Skin of body (tissue), 1 donor: ENCODE measurements at regions not wholly inside any gene's neighbourhood (a gene's known extent, or its start where the extent isn't known, plus 50 kb on each side); places are given as distances from the start of the nearest gene placed in this dataset.
A peak's percentile ranks its signal among the peaks of the same experiment; 100 is the strongest.

Source experiments
- DNase-seq: peaks from one replicate; lab custom pipeline; 2025; lab: John Stamatoyannopoulos, UW

DNA sequence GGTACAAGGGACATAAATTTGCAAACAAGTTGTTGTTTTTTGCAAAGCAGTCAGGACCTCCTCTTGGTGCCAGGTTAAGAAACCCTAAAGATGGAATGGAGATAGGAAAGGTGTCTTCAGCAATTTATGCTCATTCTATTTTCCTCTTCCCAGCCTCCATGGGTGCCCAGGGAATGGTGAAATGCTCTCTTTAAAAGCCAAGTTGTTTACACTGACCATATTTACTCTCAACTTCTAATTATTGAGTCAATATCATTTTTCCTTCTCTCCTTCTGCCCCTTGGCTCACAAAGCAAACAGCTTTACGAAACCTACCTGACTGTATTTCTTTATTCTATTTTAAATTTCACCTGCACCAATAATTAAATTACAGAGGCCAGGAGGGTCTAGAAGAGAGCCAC is 138.5 kb upstream of the IRX3 start:
- no peak for DNase-seq

DNA sequence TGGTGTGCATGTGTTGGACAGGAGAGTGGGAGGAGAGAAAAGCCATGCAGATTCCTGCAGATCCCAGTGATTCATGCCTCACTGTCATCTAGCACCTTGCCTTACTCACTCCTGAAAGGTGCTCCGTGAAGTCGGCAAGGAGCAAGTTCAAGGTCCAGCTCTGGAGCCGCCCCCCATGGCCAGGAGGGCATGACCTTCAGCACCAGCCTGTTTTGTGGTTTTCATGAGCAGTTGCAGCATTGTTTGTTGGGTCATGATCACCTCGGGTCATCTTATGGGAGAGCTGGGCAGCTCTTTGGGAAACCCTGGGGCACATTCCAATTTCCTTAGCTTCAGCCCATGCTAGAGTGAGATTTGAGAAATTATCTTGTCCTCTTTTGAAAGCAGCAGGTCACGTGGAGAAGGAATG is 137.5 kb upstream of the IRX3 start:
- DNase-seq, result no peak

DNA sequence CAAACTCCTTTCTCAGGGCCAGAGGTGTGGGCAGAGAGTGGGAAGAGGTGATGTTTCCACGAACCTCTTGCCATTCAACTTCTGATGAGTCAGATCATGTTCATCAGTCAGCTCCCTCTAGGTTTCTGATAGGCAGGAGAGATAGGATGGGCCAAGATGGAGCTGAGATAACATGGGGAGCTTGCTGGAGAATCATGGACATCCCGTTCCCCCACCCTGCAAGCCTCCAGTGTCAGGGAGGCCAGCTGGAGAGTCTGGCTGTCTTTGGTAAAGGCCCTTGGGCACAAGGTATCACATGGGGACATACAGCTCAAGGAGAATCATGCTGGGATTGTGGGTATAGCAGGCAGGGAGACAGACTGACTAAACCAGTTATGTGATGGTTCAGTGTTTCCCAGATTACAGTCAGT is 136.0 kb upstream of the IRX3 start:
- DNase-seq, result no peak

DNA sequence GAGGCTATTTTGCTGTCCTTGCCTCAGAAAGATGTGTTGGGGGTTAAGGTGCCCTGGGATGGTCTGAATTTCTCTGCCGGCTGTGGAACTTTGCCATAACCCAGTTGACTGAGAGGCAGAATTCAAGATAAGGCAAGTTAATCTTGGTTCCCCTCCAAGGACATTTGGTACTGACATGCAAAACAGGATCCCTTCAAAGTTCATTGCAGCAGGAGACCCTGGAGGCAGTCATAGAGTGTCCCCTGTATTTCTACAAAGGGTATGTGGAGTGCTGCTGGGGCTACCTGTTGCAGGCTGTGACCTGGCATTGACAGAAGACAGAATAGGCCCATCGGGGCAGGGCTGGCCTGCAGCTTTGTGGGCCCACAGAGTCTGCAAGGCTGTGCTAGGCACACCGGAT is 135.6 kb upstream of the IRX3 start:
- DNase-seq, result no peak

DNA sequence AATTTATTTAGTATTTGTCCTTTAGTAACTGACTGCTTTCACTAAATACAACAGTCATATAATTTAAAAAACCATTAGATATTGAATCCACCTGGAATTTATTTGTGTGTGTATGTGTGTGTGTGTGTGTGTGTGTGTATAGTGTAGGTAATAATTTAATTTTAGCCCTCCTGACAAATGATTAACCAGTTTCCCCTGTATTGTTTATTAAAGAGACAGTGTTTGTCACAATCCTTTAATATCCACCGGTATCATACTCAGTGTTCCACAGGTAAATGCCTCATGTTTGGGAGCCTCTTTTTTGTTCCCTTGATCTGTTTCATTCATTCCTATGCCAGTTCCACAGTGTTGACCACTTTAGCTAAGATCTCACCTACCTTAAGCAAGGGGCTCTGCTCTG is 134.6 kb upstream of the IRX3 start:
- DNase-seq, result no peak

DNA sequence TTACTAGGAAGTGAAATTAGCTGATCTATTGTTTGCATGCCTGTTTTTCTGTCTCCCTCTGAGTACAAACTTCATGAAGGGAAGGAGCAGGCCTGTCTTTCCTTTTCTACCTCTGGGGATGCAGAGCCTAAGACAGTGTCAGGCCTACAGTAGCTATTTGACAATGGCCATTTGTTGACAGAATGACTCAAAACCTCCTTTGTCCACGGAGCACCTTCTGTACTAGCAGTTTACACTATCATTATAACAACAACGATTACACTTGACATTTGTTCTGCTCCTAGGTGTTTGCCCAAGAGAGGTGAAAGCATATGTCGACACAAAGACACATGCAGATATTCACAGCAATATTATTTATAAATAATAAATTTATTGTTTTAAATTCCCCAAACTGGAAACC is 132.3 kb upstream of the IRX3 start:
- DNase-seq, result no peak

DNA sequence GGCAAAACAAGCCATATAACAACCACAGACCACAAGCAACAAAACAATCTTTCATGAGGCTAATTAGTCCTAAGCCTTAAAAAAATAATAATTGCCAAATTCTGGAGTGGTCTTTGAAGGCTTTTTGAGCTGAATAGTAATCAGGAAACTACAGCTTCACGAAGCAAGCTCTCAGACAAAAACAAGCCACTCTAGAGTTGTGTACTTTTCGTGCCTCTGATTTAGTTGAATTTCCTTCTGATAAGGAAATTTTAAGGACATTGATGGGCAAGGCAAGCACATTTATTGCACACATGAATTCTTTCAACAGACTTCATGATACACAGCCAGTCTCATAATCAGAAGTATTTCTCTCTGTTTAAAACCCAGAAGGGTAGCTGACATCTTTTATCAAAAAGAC is 130.8 kb upstream of the IRX3 start:
- DNase-seq, result no peak

DNA sequence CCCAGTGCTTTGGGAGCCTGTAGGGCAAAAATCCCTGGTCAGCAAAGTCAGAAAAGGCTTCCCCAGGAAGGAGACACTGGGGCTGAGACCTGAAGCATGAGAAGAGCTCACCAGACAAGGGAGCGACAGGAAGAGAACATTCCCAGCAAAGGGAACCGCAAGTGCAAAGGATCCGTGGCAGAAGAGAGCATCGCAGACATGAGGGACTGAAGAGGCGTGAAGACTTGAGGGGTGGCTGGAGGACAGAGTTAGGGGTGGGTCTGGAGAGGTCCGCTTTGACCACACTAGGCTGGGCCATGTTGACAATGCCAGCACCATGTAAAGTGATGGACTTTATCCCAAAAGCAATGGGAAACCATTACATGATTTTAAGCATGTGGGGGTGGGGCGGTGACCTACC is 128.1 kb upstream of the IRX3 start:
- no peak for DNase-seq

DNA sequence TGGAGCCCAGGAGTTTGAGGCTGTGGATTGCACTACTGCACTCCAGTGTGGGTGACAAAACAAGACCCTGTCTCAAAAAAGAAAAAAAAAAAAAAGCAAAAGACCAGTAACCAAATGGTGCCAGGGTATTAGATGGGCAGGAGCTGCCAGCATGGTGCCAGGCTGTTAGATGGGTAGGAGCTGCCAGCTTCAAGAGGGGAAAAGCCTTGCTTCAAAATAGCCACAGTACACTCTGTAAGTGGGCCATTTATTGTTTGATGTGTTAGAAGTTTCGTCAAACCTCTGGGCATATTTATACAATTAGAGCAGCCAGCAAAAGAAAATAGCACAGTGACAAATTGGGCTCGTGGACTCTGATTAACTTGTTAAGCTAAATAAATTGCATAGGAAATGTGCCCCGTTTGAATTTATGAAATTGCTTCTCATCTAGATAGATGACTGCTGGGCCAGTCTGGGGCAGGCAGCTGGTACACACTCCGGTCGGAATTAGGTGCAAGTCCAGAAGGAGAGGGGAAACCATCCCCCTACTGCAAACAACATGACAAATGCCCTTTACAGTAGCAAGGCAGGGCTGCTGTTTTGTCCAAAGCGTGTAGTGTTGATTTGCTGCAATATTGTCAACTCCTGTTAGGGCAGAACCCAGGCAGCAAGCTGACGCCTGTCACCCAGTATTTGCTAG is 126.3 kb upstream of the IRX3 start:
- no peak for DNase-seq

DNA sequence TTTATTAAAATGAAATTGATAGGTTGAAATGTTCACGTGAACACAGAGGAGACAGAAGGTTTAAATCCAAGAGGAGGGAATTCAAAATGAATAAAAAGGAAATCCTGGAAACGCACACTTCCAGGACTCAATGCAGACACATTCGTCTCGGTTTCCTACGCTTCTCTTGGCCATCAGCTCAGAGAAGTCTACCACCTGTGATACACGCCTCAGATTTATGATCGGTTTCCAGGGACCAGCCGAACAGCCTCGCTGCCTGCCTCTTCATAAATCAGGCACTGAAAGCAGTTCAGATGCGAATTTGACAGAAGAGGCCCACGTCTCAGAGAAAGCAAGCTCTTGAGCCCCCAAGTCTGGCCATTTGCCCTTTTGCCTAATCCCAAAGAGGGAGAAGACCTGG is 125.5 kb upstream of the IRX3 start:
- DNase-seq, result no peak

DNA sequence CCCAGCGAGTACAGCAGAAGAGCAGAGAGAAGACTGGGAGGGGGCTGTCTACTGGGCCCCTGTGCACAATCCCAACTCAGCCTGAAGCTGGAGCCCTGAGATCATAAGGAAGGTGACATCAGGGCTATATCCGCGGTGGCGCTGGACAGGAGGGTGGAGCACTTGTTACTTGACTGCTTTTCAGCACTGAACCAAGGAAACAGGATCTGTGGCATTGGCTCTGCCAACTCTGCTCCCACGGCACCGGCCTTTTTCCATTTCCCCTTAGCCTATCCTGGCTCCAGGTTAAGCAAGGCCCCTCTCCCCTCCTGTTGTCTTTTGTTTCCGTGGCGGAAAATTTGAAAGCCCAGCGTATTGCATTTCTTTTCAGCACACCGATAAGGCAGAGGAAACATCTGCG is 125.0 kb upstream of the IRX3 start:
- DNase-seq, result no peak

DNA sequence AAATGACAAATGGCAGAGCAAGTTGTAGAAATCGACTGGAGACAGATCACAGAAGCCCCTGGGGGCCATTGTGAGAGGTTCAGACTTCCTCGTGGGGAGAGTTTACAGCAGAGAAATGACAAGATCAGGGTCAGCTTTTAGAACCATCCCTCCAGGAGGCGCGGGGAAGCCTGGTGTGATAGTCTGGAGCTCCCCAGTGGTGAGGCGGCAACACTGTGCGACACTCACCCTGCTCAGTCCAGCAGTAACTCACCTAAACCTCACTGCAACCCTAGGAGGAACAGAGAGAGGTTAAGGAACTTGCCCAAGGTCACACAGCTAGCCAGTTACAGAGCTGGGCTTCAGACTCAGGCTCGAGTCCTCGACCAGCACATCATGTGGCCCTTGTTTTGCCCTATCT is 123.4 kb upstream of the IRX3 start:
- DNase-seq, result no peak

DNA sequence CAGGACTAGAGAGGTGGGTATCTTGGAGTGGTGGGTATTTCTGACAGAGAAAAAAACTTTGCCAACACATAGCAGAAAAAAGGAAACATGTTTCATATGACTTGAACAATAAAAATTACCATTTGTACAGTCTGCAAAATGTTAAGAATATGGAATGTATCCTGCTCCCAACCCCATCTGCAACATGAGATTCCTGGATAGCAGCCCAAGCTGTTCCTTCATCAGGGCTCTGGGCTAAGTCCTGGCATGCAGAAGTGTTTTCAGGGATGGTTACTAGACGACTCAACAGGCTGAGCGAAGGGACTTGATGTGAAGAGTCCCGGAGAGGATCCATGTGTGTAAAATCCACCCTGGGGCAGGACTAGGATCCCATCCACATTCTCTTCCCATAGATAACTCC is 121.0 kb upstream of the IRX3 start:
- DNase-seq, result peak; percentile 81

DNA sequence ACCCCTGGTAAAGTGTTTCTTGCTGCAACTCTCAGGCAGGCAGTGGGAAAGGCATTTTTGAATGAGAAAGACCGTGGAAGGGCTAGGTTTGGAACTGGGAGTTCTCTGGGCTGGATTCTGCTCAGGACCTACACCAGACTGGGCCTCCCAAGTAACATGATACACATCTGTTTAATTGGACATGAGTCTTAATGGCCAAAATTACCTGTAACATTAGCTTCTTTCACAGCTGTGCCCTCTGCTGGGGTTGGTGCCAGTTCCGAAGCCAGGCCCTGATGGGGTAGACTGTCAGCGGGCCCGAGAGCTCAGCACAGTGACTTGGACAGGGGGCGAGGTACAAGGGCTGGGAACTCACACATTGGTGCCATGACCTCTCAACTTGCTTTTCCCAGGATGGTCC is 118.9 kb upstream of the IRX3 start:
- DNase-seq, result no peak

DNA sequence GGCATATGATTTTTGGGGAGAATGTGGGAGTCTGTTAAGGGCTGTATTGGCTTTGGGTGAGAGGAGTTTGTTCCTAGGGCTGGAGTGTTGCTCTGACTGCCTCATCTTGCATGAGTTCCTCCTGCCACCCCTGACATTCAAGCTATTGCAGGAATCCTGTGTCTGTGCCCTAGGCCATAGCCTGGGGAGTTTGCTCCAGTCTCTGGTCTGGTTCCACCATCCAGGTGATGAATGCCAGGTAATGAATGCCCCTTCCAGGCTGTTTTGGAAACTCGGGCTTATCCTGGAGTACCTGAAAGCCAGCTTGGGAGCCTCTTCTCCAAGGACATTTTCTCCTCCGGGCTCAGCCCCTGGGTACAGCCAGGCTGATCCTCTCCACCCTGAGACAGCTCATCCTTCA is 117.0 kb upstream of the IRX3 start:
- DNase-seq, result no peak

DNA sequence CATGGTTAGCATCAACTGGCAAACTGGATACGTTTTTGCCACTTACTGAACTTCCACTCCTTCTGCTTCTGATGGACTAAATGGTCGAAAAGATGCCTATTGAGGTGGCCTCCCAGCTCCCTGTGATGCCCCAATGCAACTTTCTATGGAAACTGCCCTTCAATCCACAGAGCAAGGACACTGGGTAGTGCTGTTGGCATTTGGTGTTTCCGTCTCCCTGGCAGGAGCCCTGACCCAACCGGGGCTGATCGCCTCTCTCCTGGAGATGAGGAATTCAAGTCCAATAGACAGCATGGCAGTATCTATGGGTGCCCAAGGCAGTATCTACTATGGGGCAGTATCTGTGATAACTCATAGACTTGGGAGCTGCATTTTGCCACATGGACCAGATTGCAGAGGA is 116.3 kb upstream of the IRX3 start:
- DNase-seq, result no peak

DNA sequence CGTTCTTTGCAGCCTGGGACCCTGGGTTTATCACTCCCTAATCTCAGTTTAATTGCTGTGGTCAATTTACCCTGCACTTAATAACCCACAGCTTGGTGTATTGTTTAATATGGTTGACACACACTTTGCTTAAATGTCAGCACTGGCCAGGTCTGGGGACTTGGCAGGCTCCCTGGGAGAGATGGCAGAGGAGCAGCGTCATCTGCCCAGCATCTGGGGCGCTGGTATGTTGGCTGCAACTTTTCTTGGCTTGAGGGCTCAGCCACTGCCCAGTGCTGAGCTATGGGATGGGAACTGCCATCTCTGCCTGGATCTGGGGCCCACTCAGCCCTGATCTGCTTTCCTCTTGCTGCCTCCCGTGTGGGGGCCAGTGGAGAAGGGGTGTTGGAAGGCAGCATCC is 115.7 kb upstream of the IRX3 start:
- DNase-seq, result no peak

DNA sequence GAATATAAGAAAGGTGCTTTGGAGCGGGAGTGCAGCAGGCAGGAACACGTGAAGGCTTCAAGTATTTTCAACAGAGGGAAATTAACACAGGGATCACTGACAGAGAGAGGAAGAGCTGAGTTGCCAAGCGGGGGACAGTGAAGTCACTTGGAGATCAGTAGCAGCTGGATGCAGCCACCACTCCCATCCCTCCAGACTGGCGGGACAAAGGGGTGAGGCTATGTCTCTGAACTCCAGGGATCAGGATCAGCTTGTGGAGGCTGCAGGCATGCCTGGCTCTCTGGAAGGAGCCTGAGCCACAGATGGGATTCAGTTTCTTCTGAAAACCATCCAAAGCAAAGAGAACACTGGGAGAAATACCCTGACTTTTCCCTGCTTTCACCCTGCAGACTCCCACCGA is 113.7 kb upstream of the IRX3 start:
- DNase-seq, result peak; percentile 7

DNA sequence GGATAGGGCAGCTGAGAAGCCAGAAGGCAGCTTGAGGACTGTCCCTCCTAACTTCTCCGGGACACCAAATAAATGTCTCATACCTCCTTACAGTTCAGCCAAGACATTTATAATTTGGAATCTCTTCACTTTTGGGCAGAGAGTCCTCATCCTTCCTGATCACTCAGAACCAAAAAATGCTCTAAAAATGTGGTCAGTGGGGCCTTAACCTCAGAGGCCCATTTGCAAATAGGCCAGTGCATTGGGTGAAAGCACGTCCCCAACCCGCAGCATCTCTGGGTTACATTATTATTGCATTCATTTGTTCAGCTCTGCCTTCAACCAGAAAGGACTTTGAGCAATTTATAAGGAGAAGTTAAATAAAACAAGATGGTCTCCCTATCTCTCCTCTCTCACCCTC is 112.4 kb upstream of the IRX3 start:
- DNase-seq, result no peak

DNA sequence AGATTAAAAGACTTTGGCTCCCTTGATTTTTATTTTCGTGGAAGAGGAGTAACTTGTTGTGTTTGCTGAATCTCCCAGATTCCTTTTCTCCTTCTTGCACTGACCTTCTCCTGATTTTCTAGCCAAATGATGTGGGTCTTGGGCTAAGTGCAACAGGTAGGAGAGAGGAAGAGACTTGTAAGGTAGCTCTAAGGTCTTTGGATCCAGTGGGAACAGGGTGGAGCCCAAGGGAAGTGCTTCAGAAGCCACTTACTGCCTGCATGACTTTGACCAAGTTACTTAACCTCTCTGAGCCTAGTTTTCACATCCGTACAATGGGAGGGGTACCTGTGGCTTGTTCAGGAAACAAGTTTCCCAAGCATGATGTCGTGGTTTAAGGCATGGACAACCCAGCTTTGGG is 111.3 kb upstream of the IRX3 start:
- no peak for DNase-seq

DNA sequence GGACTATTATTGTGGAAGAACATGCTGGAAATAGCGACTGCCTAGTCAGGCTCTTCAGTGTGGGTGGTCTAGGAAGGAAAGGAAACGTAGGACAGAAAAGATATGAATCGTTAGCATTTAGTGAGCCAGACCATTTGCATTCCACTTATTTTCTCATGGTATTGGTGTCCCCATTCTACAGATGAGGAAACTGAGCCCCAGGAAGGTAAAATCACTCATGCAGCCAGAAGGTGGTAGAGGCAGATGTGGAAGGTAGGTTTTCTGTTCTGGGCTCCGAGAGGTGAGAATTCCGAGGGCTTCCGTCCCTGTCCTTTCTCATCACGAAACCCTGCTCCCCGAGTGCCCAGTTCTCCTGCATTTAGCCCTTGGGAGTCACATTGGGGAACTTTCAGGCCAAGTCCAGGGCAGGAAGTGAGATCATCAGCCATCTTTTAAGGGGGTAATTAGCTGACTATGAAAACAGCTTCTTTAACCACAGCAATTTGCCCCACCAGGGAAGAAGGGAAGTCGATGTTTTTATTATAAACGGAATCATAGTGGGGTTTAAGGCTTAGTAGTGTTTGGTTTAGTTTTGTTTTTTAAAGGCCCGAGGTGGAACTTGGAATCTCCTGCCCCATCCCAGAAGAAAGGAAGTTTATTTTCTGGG is 110.7 kb upstream of the IRX3 start:
- no peak for DNase-seq

DNA sequence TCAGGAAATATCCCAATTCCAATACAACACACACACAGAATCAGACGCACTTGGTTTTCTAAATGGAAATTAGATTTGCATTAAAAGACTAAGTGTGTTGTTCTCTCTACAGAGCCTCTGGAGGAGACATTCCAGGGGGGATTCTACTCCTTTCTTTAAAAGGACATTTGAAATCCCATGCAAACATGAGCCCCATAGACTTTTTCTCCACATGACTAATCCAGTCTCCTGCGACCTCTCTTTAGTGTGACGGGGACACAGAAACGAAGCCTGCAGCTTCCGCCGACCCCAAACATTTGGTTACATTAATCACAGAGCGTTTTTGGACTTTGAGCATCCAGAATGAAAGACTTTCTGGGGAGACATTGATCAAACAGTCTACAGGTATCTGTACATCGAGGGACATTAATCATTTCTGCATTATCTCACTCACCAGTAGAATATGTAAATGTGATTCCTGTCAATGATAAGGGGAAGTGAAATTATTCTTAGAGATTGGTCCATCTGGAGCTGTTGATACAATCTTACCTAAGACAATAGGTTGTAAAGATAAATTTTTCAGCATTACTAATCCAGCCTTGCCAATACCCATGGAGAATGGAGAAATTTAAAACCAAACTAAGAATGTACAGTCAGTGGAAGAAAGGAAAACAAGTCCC is 103.4 kb upstream of the IRX3 start:
- no peak for DNase-seq

DNA sequence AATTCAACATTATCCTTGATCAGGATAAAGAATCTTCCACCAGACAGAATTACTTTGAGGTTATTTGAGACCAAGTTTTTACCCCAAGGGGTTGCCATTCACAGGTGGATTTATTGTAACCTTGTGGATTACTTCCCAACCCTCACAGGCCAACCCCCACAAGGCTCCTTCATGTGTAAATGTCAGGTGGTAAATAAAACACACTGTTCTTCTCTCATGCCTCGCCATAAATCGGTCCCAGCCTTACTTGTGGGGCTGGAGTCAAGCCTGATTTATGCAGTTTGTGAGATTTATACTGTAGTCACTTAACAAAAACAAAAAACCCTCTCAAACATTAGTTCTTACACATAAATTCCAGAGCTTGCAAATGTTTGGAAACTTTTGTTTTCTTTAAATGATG is 98.6 kb upstream of the IRX3 start:
- no peak for DNase-seq
